SK-N-SH (cell line): ENCODE measurements at regions not wholly inside any gene's neighbourhood (a gene's known extent, or its start where the extent isn't known, plus 50 kb on each side); places are given as distances from the start of the nearest gene placed in this dataset.

Experiments used
- FOXM1 ChIP-seq: IDR thresholded peaks from 2 replicates; pipeline ENCODE4 v1.4.0; 2012; ENCODE audit warnings: low read depth, mild to moderate bottlenecking
- GABPA ChIP-seq: IDR thresholded peaks from 2 replicates; pipeline ENCODE4 v1.4.0; 2012; ENCODE audit warnings: low read depth, mild to moderate bottlenecking
- JUND ChIP-seq: IDR thresholded peaks from 2 replicates; pipeline ENCODE4 v1.4.0; 2012
- MEF2A ChIP-seq: IDR thresholded peaks from 2 replicates; pipeline ENCODE4 v1.4.0; 2012; ENCODE audit warnings: low read depth, borderline replicate concordance
- MXI1 ChIP-seq: IDR thresholded peaks from 2 replicates; pipeline ENCODE4 v1.6.1; 2012; ENCODE audit warnings: mild to moderate bottlenecking, low read depth, low read length, improper control_type of control experiment
- NFIC ChIP-seq: IDR thresholded peaks from 2 replicates; pipeline ENCODE4 v1.4.0; 2012; ENCODE audit warnings: borderline replicate concordance
- POLR2AphosphoS5 ChIP-seq: IDR thresholded peaks from 2 replicates; pipeline ENCODE4 v1.6.1; 2012; ENCODE audit warnings: low read depth, low read length
- SMC3 ChIP-seq: IDR thresholded peaks from 2 replicates; pipeline ENCODE4 v1.6.1; 2012; ENCODE audit warnings: low read depth, low read length, improper control_type of control experiment
- TAF1 ChIP-seq: IDR thresholded peaks from 2 replicates; pipeline ENCODE4 v1.6.1; 2012; ENCODE audit warnings: low read depth, mild to moderate bottlenecking, low read length, moderate library complexity, borderline replicate concordance
- YY1 ChIP-seq: IDR thresholded peaks from 2 replicates; pipeline ENCODE4 v1.4.0; 2012; ENCODE audit warnings: low read depth, mild to moderate bottlenecking
- ZBTB33 ChIP-seq: IDR thresholded peaks from 2 replicates; pipeline ENCODE4 v1.4.0; 2012; ENCODE audit warnings: low read depth, borderline replicate concordance
- TF ChIP-seq, protein P1 (sequence below): fragments of 200-600 bp; sonication (generic); IDR thresholded peaks from 2 replicates; pipeline ENCODE4 v1.6.1; 2017; ENCODE audit warnings: antibody characterized with exemption, mild to moderate bottlenecking, moderate library complexity
- TF ChIP-seq, protein P2 (sequence below): IDR thresholded peaks from 2 replicates; pipeline ENCODE4 v1.6.1; 2012; ENCODE audit warnings: mild to moderate bottlenecking, low read depth, low read length, moderate library complexity

GRCh38 chr2:119082821-119083400 lies 75.6 kb downstream of the C1QL2 start:
- TF ChIP-seq, protein P1, sequence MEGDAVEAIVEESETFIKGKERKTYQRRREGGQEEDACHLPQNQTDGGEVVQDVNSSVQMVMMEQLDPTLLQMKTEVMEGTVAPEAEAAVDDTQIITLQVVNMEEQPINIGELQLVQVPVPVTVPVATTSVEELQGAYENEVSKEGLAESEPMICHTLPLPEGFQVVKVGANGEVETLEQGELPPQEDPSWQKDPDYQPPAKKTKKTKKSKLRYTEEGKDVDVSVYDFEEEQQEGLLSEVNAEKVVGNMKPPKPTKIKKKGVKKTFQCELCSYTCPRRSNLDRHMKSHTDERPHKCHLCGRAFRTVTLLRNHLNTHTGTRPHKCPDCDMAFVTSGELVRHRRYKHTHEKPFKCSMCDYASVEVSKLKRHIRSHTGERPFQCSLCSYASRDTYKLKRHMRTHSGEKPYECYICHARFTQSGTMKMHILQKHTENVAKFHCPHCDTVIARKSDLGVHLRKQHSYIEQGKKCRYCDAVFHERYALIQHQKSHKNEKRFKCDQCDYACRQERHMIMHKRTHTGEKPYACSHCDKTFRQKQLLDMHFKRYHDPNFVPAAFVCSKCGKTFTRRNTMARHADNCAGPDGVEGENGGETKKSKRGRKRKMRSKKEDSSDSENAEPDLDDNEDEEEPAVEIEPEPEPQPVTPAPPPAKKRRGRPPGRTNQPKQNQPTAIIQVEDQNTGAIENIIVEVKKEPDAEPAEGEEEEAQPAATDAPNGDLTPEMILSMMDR: no peak
- TF ChIP-seq YY1 (no peak), JUND (no peak), SMC3 (no peak), NFIC (no peak), MXI1 (no peak), TAF1 (no peak), MEF2A (no peak), ZBTB33 (no peak), POLR2AphosphoS5 (no peak), FOXM1 (no peak), GABPA (no peak)
- TF ChIP-seq, protein P2, sequence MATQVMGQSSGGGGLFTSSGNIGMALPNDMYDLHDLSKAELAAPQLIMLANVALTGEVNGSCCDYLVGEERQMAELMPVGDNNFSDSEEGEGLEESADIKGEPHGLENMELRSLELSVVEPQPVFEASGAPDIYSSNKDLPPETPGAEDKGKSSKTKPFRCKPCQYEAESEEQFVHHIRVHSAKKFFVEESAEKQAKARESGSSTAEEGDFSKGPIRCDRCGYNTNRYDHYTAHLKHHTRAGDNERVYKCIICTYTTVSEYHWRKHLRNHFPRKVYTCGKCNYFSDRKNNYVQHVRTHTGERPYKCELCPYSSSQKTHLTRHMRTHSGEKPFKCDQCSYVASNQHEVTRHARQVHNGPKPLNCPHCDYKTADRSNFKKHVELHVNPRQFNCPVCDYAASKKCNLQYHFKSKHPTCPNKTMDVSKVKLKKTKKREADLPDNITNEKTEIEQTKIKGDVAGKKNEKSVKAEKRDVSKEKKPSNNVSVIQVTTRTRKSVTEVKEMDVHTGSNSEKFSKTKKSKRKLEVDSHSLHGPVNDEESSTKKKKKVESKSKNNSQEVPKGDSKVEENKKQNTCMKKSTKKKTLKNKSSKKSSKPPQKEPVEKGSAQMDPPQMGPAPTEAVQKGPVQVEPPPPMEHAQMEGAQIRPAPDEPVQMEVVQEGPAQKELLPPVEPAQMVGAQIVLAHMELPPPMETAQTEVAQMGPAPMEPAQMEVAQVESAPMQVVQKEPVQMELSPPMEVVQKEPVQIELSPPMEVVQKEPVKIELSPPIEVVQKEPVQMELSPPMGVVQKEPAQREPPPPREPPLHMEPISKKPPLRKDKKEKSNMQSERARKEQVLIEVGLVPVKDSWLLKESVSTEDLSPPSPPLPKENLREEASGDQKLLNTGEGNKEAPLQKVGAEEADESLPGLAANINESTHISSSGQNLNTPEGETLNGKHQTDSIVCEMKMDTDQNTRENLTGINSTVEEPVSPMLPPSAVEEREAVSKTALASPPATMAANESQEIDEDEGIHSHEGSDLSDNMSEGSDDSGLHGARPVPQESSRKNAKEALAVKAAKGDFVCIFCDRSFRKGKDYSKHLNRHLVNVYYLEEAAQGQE: no peak
